NCI-H1930 (cell line): ENCODE measurements at regions not wholly inside any gene's neighbourhood (a gene's known extent, or its start where the extent isn't known, plus 50 kb on each side); places are given as distances from the start of the nearest gene placed in this dataset.
"Not testable (repeated sequence)": the region's sequence is repeated elsewhere in the genome, so short reads cannot be mapped to it uniquely, and the experiment has no call there.

ENCODE experiments used
- DNase-seq, 2 experiments: peaks; one replicate each; lab custom pipeline; 2025; lab: John Stamatoyannopoulos, UW

- DNase-seq, result no peak
Observed at GRCh38 chr11:49442669-49443068, 234.3 kb upstream of the FOLH1 start.

- DNase-seq, result not testable (repeated sequence)
Observed at GRCh38 chr11:49439901-49440300, 231.5 kb upstream of the FOLH1 start.

GRCh38 chr11:49434308-49434707 is 225.9 kb upstream of the FOLH1 start:
- not testable (repeated sequence) for DNase-seq

- DNase-seq, result no peak
Observed at GRCh38 chr11:49432242-49432848, 223.9 kb upstream of the FOLH1 start.

GRCh38 chr11:49424136-49424535 is 215.7 kb upstream of the FOLH1 start:
- no peak for DNase-seq

GRCh38 chr11:49418877-49419276 is 210.5 kb upstream of the FOLH1 start:
- not testable (repeated sequence) for DNase-seq

GRCh38 chr11:49405743-49406142 is 197.3 kb upstream of the FOLH1 start:
- DNase-seq, result no peak

GRCh38 chr11:49395789-49396188 is 187.4 kb upstream of the FOLH1 start:
- not testable (repeated sequence) for DNase-seq

GRCh38 chr11:49390362-49390761 is 182.0 kb upstream of the FOLH1 start:
- not testable (repeated sequence) for DNase-seq

GRCh38 chr11:49389149-49389548 is 180.7 kb upstream of the FOLH1 start:
- DNase-seq, result not testable (repeated sequence)

GRCh38 chr11:49384371-49384770 is 176.0 kb upstream of the FOLH1 start:
- not testable (repeated sequence) for DNase-seq

GRCh38 chr11:49377978-49378377 is 169.6 kb upstream of the FOLH1 start:
- DNase-seq, result no peak

- not testable (repeated sequence) for DNase-seq
Observed at GRCh38 chr11:49373866-49374265, 165.5 kb upstream of the FOLH1 start.

GRCh38 chr11:49373385-49373784 is 165.0 kb upstream of the FOLH1 start:
- not testable (repeated sequence) for DNase-seq

GRCh38 chr11:49372137-49372536 is 163.7 kb upstream of the FOLH1 start:
- DNase-seq, result peak; percentile 65 to 72

- DNase-seq, result not testable (repeated sequence)
Observed at GRCh38 chr11:49368556-49368955, 160.2 kb upstream of the FOLH1 start.

GRCh38 chr11:49365375-49365774 is 157.0 kb upstream of the FOLH1 start:
- not testable (repeated sequence) for DNase-seq

GRCh38 chr11:49362994-49363393 is 154.6 kb upstream of the FOLH1 start:
- not testable (repeated sequence) for DNase-seq

GRCh38 chr11:49354536-49354935 is 146.1 kb upstream of the FOLH1 start:
- DNase-seq, result not testable (repeated sequence)

GRCh38 chr11:49352868-49353267 is 144.5 kb upstream of the FOLH1 start:
- DNase-seq, result not testable (repeated sequence)

GRCh38 chr11:49346627-49347026 is 138.2 kb upstream of the FOLH1 start:
- DNase-seq, result not testable (repeated sequence)

- not testable (repeated sequence) for DNase-seq
Observed at GRCh38 chr11:49328485-49329186, 120.2 kb upstream of the FOLH1 start.

- DNase-seq, result not testable (repeated sequence)
Observed at GRCh38 chr11:49327766-49328165, 119.4 kb upstream of the FOLH1 start.
